Frontal cortex (tissue), 3 donors: ENCODE measurements at regions not wholly inside any gene's neighbourhood (a gene's known extent, or its start where the extent isn't known, plus 50 kb on each side); places are given as distances from the start of the nearest gene placed in this dataset.
A peak's percentile ranks its signal among the peaks of the same experiment; 100 is the strongest.

Experiments used
- DNase-seq, 2 donors: peaks; one replicate each; pipeline ENCODE4 v3.0.0; 2012; ENCODE audit warnings: low spot score in 2 of 2
- FAIRE-seq: peaks from 2 replicates; lab custom pipeline; 2012; peaks lifted over from hg19 to GRCh38; lab: Jason Lieb, UNC
- donor health status: control.
- donor health status: control.
- donor health status: control.

DNA sequence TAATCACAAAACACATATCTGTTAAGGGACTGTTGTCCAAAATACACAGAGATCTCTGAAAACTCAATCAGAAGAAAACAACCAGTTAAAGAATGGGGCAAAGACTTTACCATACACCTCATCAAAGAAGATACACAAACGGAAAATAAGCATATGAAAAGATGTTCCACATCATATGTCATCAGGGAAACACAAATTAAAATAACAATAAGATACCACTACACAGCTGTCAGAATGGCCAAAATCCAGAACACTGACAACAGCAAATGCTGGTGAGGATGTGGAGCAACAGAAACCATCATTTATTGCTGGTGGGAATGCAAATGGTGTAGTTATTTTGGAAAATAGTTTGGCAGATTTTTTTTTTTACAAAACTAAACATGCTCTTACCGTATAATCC is 220.5 kb upstream of the FOXN3 start:
- FAIRE-seq (no peak), DNase-seq (no peak)

DNA sequence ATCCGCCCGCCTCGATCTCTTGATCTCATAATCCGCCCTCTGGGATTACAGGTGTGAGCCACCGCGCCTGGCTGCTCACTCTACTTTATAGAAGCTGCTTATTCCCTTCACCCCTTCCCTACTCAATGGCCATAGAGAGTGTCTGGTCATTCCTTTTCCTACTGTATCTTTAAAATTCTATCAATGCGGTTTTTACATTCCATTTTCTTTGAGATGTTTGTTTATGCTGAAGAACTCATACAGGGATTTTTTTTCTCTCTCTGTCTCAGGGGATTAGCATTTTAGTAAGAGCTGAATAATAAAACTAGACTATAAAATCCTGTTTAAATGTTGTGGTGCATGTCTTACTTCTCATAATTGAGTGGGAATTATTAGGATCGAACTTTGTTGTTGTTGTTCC is 218.6 kb upstream of the FOXN3 start:
- FAIRE-seq (no peak), DNase-seq (no peak)

- FAIRE-seq, result no peak
- DNase-seq, result no peak
These were observed 217.0 kb upstream of the FOXN3 start for GRCh38 chr14:89634037-89634436.

GRCh38 chr14:89630101-89630829 is 213.2 kb upstream of the FOXN3 start:
- no peak for DNase-seq

GRCh38 chr14:89629383-89629782 is 212.3 kb upstream of the FOXN3 start:
- FAIRE-seq (no peak), DNase-seq (no peak)

More at GRCh38 chr14:89630101-89630829, 213.2 kb upstream of the FOXN3 start:
- no peak for FAIRE-seq

GRCh38 chr14:89628521-89628920 is 211.5 kb upstream of the FOXN3 start:
- DNase-seq, result no peak
- FAIRE-seq, result no peak

DNA sequence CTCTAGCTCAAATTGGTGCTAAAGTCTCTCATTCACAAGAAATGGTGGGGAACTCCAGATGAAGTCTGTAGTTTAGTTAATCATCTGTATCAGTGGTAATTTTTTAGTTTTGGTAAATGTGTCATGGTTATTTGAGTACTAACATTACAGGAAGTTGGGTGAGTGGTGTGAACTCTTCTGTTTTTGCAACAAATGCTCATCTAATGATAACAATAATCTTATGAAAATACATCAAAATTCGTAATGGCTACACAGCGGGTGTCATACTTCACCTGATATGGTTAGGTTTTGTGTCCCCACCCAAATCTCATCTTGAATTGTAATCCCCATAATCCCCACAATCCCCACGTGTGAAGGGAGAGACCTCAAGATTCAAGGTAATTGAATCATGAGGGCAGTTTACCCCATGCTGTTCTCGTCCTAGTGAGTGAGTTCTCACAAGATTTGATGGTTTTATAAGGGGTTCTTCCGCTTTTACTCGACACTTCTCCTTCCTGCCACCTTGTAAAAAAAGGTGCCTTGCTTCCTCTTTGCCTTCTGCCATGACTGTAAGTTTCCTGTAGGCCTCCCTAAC is 209.3 kb upstream of the FOXN3 start:
- no peak for FAIRE-seq
- no peak for DNase-seq

GRCh38 chr14:89625731-89626232 is 208.7 kb upstream of the FOXN3 start:
- FAIRE-seq (no peak), DNase-seq (no peak)

- DNase-seq, result no peak
- FAIRE-seq, result no peak
These were observed 208.2 kb upstream of the FOXN3 start for GRCh38 chr14:89625244-89625713.

GRCh38 chr14:89624500-89625156 is 207.6 kb upstream of the FOXN3 start:
- no peak for FAIRE-seq
- DNase-seq, result no peak

DNA sequence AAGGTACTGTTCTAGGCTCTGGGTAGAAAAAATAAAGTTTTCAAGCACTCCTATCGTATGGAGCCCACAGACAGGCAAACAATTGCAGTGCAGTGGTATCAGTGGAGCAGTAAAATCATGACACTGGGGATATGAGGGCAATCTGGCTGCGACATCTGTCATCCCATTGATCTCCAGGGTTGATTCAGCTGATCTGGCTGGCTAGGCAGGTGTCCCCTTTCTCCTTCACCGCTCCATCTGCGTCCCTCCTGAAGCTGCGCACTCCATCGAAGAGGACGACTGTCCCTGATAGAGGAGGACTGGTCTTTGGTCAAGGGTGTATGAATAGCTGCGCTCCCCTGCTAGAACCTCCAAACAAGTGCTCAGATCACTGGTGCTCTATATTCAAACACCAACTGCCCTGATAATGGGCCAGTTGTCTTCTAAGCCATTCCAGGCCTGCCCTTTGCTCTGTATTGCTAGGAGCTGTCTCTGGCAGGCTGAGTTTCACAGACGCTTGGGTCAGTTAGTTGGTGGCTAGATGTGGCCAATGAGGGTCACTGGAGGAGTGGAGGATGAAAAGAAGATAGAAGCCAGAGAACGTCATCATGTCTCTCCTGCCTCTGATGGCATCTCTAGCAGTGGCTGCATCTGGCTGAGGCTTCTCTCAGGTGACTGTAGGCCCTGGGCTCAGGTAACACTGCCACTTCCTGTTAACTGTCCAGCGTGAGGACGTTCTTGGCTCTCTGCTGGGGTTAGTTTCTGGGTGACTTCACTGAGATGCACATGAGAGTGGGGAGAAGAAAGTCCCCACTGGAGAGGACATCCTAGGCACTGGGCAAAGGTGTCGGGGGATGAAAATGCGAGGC is 205.0 kb upstream of the FOXN3 start:
- DNase-seq (no peak), FAIRE-seq (no peak)

GRCh38 chr14:89621009-89621421 is 204.0 kb upstream of the FOXN3 start:
- FAIRE-seq (no peak), DNase-seq (no peak)

- DNase-seq, result no peak
These were observed 203.4 kb upstream of the FOXN3 start for GRCh38 chr14:89620436-89620835.

GRCh38 chr14:89619596-89619995 is 202.6 kb upstream of the FOXN3 start:
- DNase-seq (no peak), FAIRE-seq (no peak)

More at GRCh38 chr14:89620436-89620835, 203.4 kb upstream of the FOXN3 start:
- no peak for FAIRE-seq

DNA sequence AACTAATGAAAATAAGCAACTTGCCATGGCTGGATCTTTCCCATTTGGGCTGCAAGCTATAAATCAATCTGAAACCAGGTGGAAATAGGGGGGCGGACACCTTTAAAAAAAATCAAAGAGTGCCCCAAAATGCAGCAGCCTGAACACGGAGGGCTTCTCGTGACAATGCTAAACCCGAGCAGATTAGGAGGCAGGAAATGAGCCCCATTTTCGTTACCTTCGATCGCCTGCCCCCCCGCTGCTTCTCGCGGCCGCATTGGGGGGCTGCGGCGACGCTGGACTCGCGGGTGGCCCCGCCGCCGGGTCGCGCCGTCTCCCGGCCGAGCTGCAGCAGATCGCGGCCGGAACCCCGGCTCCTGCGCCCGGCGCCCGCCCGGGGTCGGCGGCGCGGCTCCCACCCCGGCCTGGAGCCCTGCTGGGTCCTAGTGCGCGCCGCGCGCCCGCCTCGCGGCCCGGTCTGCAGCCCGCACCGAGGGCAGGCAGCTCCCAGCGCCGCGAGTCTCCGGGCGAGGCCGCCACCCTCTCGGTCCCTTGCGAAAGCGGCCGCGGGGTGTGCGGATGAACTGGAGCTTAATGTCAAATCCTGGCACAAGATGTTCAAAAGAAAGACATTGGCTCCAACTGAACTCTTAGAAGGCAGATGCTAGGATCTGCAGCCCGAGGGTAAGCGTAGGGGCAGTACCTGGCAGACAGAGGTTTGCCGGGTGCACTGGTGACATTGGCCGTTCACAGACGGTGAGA is 201.9 kb upstream of the FOXN3 start:
- FAIRE-seq (no peak), DNase-seq (peak; percentile 75 to 78)

DNA sequence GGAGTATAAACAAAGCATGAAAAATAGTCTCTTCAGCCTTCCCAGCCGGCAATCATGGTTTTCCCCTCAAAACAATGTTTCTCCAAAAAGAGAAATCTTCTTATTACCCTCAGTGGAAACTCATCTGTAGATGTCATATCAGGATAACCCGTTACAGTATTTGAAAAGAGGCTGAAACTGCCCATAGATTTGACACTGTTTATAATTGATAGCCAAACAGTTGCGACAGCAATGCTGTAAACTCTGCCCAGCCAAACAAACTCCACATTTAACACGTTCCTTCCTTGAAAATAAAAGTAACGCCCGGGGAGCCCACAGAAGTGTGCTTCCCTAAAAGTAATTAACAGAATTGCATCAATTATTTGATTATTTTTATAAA is 201.3 kb upstream of the FOXN3 start:
- FAIRE-seq (no peak), DNase-seq (peak; percentile 29 to 52)

DNA sequence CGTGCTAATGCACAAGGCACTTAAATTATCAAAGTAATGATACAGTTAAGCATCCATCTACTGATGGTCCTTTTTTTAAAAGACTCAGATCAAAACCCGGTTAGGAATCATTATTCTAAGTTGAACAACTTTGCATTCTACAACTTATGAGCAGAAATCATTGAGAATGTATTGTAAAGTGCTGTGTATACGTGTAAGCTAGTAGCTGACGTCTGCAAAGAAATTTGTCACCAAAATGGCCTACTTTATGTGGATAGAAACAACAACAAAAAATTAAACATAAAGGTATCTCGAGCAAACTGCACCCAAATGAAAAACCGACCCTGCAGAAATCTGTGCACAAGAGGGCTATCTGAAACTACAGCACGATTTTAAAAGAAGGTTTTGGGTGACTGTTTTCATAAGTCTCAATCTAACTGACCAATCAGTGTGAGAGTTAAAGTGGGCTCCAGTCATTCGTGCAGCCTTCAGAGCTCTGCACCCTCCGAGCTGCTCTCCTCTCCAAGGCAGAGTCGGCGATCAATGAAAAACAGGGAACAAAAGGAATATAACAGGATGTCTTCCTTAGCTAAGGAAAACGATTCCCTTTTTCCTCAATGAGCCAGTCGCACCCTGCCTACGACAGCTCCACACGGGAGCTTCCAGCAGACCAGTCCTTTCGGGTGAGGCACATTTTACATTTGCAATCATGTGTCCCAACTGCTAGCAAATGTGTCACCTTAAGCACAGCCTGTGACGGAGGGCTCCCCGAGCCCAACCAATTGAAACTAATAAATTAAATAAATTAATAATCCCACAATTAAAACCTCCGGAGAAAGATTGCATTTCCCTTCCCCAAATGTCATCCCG is 200.7 kb upstream of the FOXN3 start:
- DNase-seq (peak; percentile 46 to 53), FAIRE-seq (no peak)

DNA sequence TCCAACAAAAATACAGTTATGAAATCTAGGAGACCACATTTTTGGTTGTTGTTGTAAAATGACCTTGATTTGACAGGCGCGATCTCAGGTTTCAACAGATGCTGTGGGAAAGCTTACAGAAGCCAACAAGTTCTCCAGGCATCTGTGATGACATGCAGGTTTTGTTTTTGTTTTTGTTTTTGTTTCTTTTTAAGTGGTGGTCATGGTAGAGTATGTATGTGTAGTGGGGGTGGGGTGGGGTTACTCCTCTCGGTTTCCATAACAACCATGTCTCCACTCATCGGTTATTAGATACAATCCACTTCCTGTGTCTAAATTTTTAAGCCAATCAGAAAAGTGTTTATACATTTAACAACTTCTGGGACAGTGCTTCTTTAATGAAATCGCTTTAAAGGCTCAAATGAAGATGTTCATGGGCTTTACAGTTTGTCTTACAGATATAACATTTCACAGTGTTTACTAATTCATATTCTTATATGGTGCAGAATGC is 199.9 kb upstream of the FOXN3 start:
- no peak for FAIRE-seq
- no peak for DNase-seq
